ENCODE measurements at regions not wholly inside any gene's neighbourhood (a gene's known extent, or its start where the extent isn't known, plus 50 kb on each side); places are given as distances from the start of the nearest gene placed in this dataset.

GRCh38 chr17:27239046-27239445 is 54.9 kb upstream of the WSB1 start:
- TF ChIP-seq CTCF (conservative IDR thresholded peaks at IDR 0.05 in 1 of 2, IDR thresholded peaks at IDR 0.05 in 1 of 2; ENCODE audit: low read depth in 1 of 2, low read length in 2 of 2) (no peak), EZH2 (IDR thresholded peaks at IDR 0.05; ENCODE audit: low read length, missing control alignments) (no peak)

All from fibroblast of lung (primary cell).